ENCODE measurements at regions not wholly inside any gene's neighbourhood (a gene's known extent, or its start where the extent isn't known, plus 50 kb on each side); places are given as distances from the start of the nearest gene placed in this dataset.

GRCh38 chr6:95439741-95440140, 137.6 kb upstream of the MANEA start:
- DNase-seq (ENCODE audit: low spot score): no peak
- intact Hi-C loops (cut with DNase I): no loop called here

- intact Hi-C loops (cut with DNase I): no loop called here
- no peak for DNase-seq (ENCODE audit: low spot score)
These were observed 129.1 kb upstream of the MANEA start for GRCh38 chr6:95448208-95448607.

DNA sequence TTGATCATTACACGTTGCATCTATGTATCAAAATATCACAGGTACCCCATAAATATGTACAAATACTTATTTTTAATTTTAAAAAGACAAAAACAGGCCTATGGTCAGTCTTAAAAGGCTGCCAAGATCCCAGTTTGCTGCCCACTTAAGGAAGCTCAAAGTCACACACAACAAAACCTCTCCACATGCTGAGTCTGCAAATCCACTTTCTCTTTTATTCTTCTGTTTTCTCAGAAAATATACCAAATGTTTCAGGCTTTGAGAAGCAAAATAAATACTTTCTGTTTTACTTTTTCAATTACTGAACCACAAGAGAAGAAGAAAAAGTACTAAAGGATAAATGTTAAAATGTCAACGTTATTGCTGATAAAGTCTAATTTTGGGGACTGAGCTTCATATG, 107.8 kb upstream of the MANEA start:
- DNase-seq (ENCODE audit: low spot score): no peak
- intact Hi-C loops (cut with DNase I): no loop called here

DNA sequence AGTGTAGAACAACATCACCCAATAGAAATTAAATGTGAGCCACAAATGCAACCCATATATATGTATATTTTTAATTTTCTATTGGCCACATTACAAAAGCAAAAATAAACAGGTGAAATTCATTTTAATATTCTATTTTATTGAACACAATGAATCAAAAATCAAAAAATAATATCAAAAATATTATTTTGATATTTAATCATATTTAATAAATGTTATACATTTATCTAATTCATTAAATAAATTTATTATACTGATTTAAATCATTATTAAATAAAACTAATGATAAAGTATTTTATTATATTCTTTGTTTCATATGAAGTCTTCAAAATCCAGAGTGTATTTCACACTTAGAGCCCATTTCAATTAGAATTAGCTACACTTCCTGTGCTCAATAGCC, 98.4 kb upstream of the MANEA start:
- intact Hi-C loops (cut with DNase I): no loop called here

DNA sequence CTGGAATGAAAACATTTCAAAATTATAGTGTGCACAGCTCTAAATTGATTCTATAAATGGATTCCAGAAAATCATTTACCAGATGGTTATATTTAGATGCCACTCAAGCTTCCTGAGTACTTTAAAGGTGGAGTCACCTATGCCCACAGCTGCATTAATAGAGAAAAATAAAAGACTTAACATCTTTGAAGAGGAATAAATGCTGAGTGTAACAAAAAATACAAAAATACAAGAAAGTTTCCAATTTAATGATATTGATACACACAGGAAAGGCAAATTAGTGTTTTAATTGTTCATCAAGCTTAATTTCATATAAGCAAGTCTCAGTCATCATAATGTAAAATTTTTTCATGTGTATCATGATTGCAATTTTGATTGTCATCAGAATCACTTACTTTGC, 89.5 kb upstream of the MANEA start:
- DNase-seq (ENCODE audit: low spot score): no peak
- intact Hi-C loops (cut with DNase I): no loop called here

More for the DNA sequence above, 98.4 kb upstream of the MANEA start:
- no peak for DNase-seq (ENCODE audit: low spot score)

DNA sequence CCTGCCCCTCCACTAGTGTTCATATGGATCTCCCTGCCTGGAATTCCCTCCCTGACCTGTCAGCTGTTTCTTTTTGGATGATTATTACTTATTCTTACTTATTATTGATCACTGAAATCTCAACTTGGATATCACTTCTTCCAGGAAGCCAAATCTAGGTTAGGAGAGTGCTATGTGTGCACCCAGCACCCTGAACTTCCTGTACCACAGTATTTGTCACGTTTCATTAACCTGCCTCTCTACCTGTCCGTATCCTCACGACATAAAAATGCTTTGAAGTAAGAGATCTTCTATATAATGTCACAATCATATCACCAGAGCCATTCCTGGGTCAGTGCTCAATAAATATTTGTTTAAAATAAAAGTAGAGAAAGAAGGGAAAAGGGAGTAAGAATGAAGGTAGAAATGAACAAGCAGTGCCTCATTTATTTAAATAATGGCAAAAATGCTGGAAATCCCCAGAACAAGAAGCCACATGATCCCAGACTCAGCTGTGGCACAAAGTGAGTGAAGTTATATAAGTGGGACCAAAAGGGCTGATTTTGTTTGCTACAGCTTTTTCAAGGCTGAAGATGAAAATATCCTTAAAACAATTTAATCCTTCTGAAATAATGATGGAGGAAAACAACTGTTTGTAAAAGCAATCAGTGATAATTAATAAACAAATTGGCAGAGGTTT, 88.0 kb upstream of the MANEA start:
- DNase-seq (ENCODE audit: low spot score): no peak
- intact Hi-C loops (cut with DNase I): no loop called here

DNA sequence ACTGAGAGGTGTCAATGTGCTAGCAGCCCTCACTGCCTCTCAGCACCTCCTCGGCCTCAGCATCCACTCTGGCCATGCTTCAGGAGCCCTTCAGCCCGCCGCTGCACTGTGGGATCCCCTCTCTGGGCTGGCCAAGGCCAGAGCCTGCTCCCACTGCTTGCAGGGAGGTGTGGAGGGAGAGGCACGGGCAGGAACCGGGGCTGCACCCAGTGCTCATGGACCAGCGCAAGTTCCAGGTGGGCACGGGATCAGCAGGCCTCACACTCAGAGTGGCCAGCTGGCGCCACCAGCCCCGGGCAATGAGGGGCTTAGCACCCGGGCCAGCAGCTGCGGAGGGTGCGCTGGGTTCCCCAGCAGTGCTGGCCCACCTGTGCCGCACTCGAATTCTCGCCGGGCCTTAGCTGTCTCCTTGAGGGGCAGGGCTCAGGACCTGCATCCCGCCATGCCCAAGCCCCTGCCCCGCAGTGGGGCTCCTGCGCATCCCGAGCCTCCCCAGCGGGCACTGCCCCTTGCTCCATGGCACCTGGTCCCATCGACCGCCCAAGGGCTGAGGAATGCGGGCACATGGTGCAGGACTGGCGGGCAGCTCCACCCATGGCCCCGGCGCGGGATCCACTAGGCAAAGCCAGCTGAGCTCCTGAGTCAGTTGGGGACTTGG, 80.4 kb upstream of the MANEA start:
- intact Hi-C loops (cut with DNase I): no loop called here

DNA sequence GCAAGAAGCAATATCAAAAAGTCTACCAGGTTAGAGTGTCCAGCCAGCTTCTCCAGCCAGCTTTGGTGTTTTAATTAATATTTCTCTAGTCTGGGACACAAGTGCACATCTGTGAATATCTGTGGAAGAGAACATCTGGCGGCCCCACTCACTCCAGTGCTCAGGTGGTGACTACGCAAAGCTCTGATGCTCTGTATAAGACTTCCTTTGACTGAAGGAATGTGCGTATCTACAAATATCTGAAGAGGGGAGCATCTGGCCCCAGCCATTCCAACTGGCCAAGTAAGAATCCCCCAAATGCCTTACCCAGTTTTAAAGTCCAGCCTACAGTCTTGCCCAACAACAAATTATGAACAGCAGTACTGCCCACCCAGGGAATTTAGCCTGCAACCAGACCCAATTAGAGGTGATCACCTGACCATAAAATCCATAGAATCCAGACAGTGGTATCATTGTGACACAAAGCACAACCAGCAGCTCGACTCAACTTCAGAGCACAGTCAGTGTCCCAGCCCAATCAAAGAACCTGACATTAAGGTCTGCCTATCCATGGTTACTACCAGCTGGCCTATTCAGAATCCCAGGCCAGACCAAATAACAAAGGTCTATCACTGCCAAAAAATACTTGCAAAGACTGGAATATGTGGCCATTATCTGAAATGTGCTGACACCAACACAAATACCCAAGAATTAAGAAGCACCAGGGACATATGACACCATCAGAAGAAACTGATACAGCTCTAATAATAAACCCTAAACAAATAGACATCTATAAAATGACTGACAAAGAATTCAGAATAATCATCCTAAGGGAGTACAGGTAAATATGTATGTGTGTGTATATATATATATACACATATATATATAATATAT, 76.1 kb upstream of the MANEA start:
- no peak for DNase-seq (ENCODE audit: low spot score)
- intact Hi-C loops (cut with DNase I): no loop called here

More for the DNA sequence above, 80.4 kb upstream of the MANEA start:
- DNase-seq (ENCODE audit: low spot score): no peak

DNA sequence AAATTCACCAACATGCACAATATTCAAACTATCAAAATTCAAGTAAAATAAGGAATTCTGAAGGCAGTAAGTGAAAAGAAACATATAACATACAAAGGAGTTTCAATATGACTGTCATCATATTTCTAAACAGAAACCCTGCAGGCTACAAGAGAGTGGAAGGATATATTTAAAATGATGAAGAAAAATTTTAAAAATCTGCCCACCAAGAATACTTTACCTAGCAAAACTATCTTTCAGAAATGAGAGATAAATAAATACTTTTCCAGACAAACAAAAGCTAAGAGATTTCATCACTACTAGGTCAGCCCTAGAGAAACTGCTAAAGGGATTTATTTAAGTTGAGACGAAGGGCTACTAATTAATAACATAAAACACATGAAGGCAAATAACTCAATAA, 73.8 kb upstream of the MANEA start:
- no peak for DNase-seq (ENCODE audit: low spot score)
- intact Hi-C loops (cut with DNase I): no loop called here

GRCh38 chr6:95511404-95511803, 65.9 kb upstream of the MANEA start:
- intact Hi-C loops (cut with DNase I): no loop called here
- DNase-seq (ENCODE audit: low spot score): no peak

GRCh38 chr6:95515975-95516374, 61.4 kb upstream of the MANEA start:
- no peak for DNase-seq (ENCODE audit: low spot score)

DNA sequence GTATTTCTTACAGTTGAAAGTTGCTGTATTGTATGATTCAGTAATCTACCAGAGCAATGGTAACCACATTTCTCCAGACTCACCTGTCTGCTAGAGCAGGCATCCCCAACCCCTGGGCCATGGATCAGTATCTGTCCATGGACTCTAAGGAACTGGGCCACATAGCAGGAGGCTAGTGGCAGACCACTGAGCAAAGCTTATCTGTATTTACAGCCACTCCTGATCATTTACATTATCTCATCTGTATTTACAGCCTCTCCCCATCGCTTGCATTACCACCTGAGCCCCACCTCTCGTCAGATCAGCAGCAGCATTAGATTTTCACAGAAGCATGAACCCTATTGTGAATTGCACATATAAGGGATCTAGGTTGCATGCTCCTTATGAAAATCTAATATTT, 60.3 kb upstream of the MANEA start:
- no peak for DNase-seq (ENCODE audit: low spot score)
- intact Hi-C loops (cut with DNase I): no loop called here

More at GRCh38 chr6:95515975-95516374, 61.4 kb upstream of the MANEA start:
- intact Hi-C loops (cut with DNase I): no loop called here

DNA sequence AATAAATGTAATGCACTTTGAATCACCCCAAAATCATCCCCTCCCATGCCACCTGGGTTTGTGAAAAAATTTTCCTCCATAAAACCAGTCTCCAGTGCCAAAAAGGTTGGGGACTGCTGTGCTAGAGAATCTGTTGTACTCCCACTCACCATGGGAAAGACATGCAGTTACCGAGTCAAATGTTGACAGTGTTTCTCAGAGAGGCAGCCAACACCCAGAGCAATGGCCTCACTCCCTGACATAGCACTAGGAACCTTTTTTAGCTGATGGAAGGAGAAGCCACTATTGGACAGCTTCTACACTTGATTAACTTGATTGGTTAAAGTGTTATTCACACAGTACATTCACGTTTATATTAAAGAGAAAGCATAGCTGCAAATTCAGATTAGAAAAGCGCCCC, 59.8 kb upstream of the MANEA start:
- intact Hi-C loops (cut with DNase I): no loop called here
- DNase-seq (ENCODE audit: low spot score): no peak

DNA sequence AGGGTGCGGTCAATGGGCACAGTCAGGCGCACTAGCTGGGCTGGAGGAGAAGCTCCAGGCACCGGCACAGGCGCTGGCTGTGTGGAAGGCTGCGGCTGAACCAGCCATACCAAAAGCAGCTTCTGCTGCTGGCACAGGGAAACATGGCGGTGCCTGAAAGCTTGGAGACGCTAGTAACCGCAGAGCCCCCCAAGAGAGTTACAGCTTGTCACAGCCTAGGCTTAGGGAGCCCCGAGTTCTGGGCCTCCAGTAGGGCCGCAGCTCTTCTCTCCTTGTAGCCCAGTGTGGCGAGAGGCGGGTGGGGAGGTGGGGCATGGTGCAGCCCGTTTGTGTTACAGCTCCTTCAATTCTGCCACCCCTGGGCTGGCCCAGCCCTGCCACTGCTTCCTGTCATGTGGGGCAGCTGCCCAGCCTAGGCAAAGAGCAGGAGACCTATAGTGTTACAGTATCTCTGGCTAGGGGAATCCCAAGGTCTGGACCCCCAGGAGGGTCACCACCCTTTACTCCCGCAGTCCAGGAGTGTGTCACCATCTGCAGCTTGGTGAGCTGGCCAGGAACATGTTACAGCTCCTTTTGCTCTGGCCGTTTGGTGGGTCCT, 58.6 kb upstream of the MANEA start:
- intact Hi-C loops (cut with DNase I): no loop called here
- DNase-seq (ENCODE audit: low spot score): no peak

DNA sequence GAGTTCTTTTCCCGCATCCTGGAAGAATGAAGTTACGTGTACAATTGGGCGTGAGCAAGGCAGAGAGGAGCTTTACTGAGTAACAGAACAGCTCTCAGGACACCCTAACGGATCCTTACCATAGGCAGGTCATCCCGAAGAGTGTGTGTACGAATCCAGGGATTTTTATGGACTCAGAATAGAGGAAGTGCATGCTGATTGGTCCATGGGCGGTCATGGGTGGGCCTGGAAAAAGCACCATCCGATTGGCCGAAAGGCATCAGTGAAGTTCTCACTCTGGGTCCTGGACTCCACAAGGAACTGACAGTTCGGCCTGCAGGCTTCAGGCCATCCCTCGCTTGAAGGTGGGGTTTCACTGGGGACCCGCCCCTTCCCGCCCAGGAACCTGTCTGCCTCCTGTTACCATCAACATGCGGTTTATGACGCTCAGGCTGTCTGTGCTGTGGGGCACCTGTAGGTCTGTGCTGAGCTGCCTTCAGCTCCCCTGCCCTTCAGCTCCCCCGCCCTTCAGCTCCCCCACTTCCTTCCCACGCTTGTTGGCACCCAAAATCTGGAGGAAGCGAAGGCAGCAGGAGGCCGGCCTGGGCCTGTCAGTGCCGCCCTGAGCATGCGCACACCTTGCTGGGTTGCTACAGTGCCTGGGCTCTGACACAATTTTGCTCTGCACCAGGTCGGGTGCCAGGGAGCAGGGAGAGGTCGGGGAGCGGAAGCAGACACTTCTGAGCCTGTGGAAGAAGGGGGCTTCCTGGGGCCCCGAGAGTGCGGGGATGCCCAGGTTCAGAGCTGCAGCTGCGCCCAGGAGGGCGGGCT, 57.9 kb upstream of the MANEA start:
- no peak for DNase-seq (ENCODE audit: low spot score)
- intact Hi-C loops (cut with DNase I): no loop called here

- intact Hi-C loops (cut with DNase I): no loop called here
- no peak for DNase-seq (ENCODE audit: low spot score)
These were observed 56.2 kb upstream of the MANEA start for GRCh38 chr6:95521181-95521580.

Data from cardiac septum (tissue), 1 donor.